ENCODE measurements at regions not wholly inside any gene's neighbourhood (a gene's known extent, or its start where the extent isn't known, plus 50 kb on each side); places are given as distances from the start of the nearest gene placed in this dataset.

DNA sequence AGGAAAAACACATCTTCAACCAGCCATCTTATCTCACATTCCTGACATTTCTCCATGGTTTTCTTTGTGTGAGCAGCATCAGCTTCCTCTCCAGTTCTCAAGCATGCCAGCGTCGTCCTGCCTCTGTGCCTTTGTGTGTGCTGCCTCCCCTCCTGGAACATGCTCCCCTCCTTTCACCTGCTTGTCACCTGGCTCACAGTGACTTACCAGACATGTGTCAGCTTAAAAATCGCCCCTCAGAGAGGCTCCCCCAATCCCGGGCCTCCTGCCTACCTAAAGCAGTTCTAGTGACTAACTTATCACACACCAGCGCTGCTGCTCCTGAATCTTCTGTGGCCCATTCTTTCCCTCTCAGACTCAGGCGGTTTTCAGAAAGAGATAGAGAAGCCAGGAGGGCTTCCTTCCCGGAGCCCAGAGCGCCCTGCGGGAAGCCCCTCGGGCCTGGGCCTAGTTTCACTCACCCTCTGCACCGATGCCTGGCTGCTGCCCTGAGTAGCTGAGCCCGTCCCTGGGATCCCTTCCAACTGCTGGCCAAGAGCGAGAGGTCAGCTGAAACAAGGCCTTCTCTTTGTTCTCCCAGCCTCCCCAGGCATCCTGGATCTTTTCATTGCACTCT, 51.1 kb upstream of the MVB12B start:
- no peak for DNase-seq

DNA sequence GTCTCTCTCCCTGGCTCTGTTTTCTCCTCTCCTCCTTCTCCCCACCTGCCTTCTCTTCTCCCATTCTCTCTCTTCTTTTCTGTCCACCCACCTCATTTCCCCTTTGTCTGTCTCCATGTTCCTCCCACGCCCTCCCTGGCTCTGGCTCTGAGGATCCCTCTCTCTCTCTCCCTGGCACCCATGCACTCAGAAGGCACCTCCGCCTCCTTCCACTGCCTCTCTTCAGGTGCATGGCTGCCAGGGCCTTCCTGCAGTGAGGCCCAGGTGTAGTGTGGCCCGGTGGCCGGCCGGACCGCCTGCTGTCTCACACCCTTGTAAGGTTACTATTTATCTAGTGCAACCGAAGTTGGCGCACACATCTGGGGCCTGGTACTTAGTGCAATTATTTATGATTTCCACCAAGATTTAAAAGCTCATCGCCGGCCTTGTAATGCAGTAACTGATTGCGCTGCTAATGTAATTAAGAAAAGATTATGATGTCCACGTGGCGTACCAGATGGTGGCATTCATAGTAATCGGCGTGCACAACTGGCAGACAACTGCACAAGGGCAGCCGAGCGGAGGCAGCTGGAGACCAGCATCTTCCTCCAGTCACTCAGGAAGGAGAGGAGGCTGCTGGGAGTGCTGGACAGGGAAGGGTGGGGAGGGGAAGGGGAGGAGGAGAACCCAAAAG, 50.4 kb upstream of the MVB12B start:
- DNase-seq = no peak

Data from NCI-H187 (cell line).